HG03097 (cell line): ENCODE measurements at regions not wholly inside any gene's neighbourhood (a gene's known extent, or its start where the extent isn't known, plus 50 kb on each side); places are given as distances from the start of the nearest gene placed in this dataset.

Experiments used
- ATAC-seq: cut with Tn5 transposase; IDR thresholded peaks from one replicate; pipeline ENCODE4 v1.9.1; 2021; ENCODE audit not compliant: unreplicated experiment, low FRiP score

- no peak for ATAC-seq
Measured at GRCh38 chr5:3654515-3654914, 58.9 kb downstream of the IRX1 start.

- ATAC-seq: no peak
Measured at GRCh38 chr5:3656803-3657202, 61.2 kb downstream of the IRX1 start.

- no peak for ATAC-seq
Measured at GRCh38 chr5:3657364-3658022, 61.9 kb downstream of the IRX1 start.

DNA sequence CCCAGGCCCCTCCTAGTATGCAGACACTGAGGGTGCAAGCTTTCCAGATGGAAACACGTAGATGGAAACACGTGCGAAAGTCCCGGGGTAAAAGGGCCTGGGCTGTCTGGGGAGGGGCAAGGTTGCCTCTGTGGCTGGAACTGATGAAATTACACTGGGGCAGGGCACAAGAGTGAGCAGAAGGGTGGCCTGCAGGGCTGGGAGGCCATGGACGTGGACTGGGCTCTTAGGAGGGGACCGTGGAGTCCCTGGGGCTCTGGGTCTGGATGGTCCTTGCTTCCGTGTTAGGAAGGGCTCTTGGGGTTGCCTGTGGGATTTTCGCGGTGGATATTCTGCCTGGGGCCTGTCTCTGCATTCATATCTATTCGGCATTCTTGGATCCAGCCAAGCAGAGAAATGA, 63.3 kb downstream of the IRX1 start:
- ATAC-seq: no peak

- no peak for ATAC-seq
Measured at GRCh38 chr5:3659907-3660306, 64.3 kb downstream of the IRX1 start.

- no peak for ATAC-seq
Measured at GRCh38 chr5:3660630-3661029, 65.0 kb downstream of the IRX1 start.

DNA sequence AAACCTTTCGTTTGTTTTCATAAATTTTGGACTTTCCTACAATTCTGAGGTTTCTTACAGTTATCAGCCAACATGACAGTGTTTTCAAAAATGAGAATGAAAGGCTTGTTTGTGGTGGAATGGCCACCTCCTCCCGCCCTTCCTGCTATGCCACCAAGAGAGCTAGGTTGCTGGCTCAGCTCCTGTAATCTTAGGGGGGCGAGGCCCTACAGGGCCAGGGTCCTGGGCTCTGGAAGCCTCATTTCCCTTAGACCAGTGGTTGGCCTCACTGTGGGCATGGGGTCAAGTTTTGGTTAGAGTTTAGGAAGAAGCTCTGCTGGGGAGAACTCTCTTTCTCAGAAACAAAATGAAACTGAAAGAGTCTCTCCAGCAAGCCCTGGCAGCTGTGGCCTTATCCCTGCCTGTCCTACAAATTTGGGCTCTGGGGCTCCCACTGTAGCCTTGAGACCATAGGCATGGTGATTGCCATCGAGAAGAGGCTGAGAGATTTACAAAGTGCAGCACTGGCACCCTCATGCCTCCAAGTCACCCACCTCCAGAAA, 66.2 kb downstream of the IRX1 start:
- ATAC-seq: no peak

DNA sequence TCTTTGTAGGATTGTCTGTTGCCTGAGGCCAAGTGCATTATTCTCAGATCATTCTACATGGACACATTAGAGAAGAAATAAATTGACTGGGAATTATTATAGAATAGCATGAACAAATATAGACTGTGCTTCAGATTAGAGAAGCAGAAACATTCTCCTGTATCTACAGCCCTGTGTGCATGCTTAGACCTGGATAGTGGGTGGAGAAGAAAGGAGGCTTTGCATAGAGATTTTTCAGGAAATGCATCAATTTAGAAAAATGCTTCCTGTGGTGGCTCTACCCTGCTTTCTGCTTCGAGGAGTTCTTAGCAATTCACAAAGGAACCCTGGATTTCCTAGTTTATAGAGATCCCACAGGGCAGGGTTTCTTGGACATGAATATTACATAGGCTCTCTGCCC, 66.7 kb downstream of the IRX1 start:
- ATAC-seq: no peak

- ATAC-seq: no peak
Measured at GRCh38 chr5:3671337-3671736, 75.7 kb downstream of the IRX1 start.

DNA sequence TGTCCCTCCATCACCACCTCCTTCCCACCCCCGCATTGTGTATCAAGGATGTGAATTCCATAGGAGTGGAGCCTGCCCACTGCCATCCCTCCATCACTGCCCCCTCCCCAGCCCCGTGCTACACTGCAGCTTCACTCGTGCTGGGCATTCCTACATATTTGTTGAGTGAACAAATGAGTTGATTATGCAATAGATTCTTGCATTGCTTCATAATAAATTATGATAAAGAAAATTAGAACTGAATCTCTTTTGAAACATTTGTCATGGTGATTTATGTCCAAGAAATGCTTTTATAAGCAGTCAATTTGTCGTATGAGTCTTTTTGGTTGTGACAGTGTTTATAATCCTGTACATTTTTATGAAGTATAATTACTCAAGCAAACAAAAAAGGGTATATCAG, 83.2 kb downstream of the IRX1 start:
- ATAC-seq: no peak

GRCh38 chr5:3680821-3681220, 85.2 kb downstream of the IRX1 start:
- ATAC-seq: no peak

GRCh38 chr5:3684118-3684517, 88.5 kb downstream of the IRX1 start:
- ATAC-seq: no peak

- ATAC-seq: no peak
Measured at GRCh38 chr5:3684771-3685354, 89.2 kb downstream of the IRX1 start.

GRCh38 chr5:3694819-3695218, 99.2 kb downstream of the IRX1 start:
- ATAC-seq: no peak

GRCh38 chr5:3695818-3696217, 100.2 kb downstream of the IRX1 start:
- no peak for ATAC-seq

- ATAC-seq: no peak
Measured at GRCh38 chr5:3698412-3698811, 102.8 kb downstream of the IRX1 start.

GRCh38 chr5:3701694-3702093, 106.1 kb downstream of the IRX1 start:
- ATAC-seq: no peak

DNA sequence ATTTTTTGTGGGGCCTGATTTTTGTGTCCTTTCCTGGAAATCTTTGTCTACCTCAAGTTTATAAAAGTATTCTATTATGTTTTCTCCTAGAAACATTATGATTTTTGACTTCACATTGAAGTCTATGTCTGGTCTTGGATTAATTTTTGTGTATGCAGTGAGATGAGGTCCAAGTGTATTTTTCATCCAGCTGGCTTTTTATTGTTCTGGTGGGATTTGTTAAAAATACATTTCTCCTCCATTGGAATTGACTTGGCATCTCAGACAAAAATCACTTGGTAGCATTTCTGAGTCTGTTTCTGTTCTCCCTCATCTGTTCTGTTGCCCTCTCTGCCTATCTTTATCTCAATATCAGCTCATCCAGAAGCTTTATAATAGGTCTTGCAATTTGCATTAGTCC, 109.0 kb downstream of the IRX1 start:
- no peak for ATAC-seq

GRCh38 chr5:3709068-3709716, 113.6 kb downstream of the IRX1 start:
- ATAC-seq: no peak

DNA sequence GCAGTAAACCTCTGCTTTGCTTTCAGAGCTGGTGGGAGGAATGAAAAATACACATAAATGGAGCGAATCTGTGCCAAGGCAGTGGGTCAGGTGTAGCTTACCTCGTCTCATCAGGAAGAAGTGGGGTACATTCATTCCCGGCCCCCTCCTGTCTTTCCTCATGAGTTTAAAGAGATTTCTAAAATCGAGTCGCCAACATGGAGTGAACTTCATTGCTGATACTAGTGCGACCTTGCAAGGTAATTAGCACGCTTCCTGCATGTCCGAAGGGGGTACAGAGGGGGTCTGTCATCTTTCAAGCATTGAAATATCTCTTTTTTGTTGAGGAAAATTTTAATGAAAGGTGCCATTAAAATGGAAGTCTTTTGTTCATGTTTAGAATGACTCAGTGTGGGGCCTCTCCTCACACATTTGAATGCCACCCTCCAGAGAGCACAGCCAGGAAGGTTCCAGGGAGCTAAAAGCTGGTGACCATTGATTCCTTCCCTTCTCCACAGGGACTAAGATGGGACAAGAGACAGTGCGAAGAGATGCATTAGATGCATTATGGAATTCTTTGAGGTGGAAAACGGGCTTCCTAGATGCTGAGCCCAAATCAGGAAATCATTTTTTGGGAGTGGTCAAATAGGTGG, 114.2 kb downstream of the IRX1 start:
- ATAC-seq: no peak

- no peak for ATAC-seq
Measured at GRCh38 chr5:3715062-3715461, 119.4 kb downstream of the IRX1 start.

- ATAC-seq: no peak
Measured at GRCh38 chr5:3729631-3730030, 134.0 kb downstream of the IRX1 start.
